ENCODE measurements at regions not wholly inside any gene's neighbourhood (a gene's known extent, or its start where the extent isn't known, plus 50 kb on each side); places are given as distances from the start of the nearest gene placed in this dataset.

DNA sequence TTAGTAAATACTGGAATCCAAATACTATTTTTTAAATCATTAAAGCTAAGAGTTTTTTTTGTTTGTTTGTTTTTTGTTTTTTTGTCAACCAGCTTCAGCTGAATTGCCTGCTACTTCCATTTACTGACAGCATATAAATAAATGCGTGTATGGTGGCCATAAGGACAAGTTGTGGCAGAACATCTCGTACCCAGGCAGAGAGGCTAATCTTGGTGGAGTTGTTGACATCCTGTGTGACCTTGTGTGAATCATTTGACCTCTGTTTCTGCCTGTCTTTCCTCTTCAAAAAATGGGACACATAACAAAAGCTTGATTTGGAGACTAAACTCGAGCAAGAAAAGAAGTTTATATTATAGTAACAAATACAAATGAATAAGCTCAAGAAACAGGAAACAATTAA lies 734.2 kb downstream of the MCTP2 start:
- H3K27me3 ChIP-seq (ENCODE audit: low read depth), result no peaks in the 10 kb centered on the region
- intact Hi-C loops (cut with micrococcal nuclease), result no loop called here

DNA sequence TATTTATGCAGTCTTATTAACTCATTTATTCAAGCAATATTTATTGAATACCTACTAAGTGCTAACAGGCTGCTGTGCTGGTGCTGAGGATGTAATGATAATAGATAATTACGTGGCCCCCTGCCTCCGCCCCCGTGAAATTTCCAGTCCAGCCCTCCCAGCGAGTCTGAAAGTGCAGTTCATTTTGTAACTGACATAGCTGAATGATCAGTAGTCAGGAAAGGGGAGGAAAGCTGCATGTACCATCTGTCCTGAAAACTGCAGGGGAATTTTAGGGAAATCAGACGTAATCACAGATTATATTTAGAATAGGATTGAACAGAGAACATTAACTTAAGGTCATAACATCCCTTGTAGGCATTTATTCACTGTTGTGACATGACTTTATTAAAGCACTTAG lies 736.8 kb downstream of the MCTP2 start:
- intact Hi-C loops (cut with micrococcal nuclease), result no loop called here
- DNase-seq, result no peak
- peaks cover 7% of the 10 kb centered on the region for H3K9me3 ChIP-seq (replicated peaks)
- no peaks in the 10 kb centered on the region for H3K4me1 ChIP-seq
- no peaks in the 10 kb centered on the region for H3K36me3 ChIP-seq
- H3K27me3 ChIP-seq (ENCODE audit: low read depth), result no peaks in the 10 kb centered on the region
- H3K27ac ChIP-seq (replicated peaks), result peak overlapping the region; percentile 61
- H3K4me3 ChIP-seq, result no peak overlapping the region
- no peak for TF ChIP-seq CTCF (IDR thresholded peaks at IDR 0.05; ENCODE audit: borderline replicate concordance)

More for the DNA sequence above, 734.2 kb downstream of the MCTP2 start:
- H3K36me3 ChIP-seq, result no peaks in the 10 kb centered on the region
- no peaks in the 10 kb centered on the region for H3K4me1 ChIP-seq
- no peak for DNase-seq
- TF ChIP-seq CTCF (IDR thresholded peaks at IDR 0.05; ENCODE audit: borderline replicate concordance), result no peak
- peak overlapping the region; percentile 61 for H3K27ac ChIP-seq (replicated peaks)
- H3K4me3 ChIP-seq, result no peak overlapping the region
- peaks cover 21% of the 10 kb centered on the region for H3K9me3 ChIP-seq (replicated peaks)

DNA sequence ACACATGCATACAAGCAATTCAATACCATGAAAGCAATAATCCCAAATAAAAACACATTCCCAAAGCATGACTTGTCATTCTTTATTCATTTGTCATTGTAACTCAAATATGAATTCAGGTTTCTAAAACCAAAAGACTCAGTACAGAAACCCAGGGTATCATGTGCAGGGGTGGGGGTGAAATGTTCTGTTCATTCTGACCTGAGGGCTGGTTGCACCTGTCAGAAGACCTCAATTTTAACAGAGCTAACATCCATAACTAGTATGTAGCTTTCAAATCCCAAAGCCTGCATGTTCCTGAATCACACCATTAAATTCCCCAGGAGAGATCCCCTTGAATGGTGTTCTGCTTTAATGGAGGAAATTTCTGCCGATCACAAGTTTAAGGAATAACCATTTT lies 738.7 kb downstream of the MCTP2 start:
- no peaks in the 10 kb centered on the region for H3K4me1 ChIP-seq
- DNase-seq, result no peak
- no peaks in the 10 kb centered on the region for H3K27me3 ChIP-seq (ENCODE audit: low read depth)
- no peak overlapping the region for H3K4me3 ChIP-seq
- H3K27ac ChIP-seq (replicated peaks), result no peak overlapping the region
- H3K9me3 ChIP-seq (replicated peaks), result no peaks in the 10 kb centered on the region
- TF ChIP-seq CTCF (IDR thresholded peaks at IDR 0.05; ENCODE audit: borderline replicate concordance), result no peak
- no peaks in the 10 kb centered on the region for H3K36me3 ChIP-seq
- intact Hi-C loops (cut with micrococcal nuclease), result no loop called here

GRCh38 chr15:94970802-94971201 lies 739.4 kb downstream of the MCTP2 start:
- intact Hi-C loops (cut with micrococcal nuclease), result no loop called here
- TF ChIP-seq CTCF (IDR thresholded peaks at IDR 0.05; ENCODE audit: borderline replicate concordance), result no peak
- Histone ChIP-seq H3K9me3 (replicated peaks) (no peaks in the 10 kb centered on the region), H3K4me1 (no peaks in the 10 kb centered on the region), H3K27ac (replicated peaks) (no peak overlapping the region), H3K36me3 (no peaks in the 10 kb centered on the region), H3K4me3 (no peak overlapping the region), H3K27me3 (ENCODE audit: low read depth) (no peaks in the 10 kb centered on the region)
- DNase-seq, result no peak

- Histone ChIP-seq H3K4me3 (no peak overlapping the region), H3K27ac (replicated peaks) (no peak overlapping the region), H3K27me3 (ENCODE audit: low read depth) (no peaks in the 10 kb centered on the region), H3K4me1 (no peaks in the 10 kb centered on the region), H3K36me3 (no peaks in the 10 kb centered on the region), H3K9me3 (replicated peaks) (no peaks in the 10 kb centered on the region)
- no peak for DNase-seq
- TF ChIP-seq CTCF (IDR thresholded peaks at IDR 0.05; ENCODE audit: borderline replicate concordance), result no peak
- intact Hi-C loops (cut with micrococcal nuclease), result no loop called here
Measured at GRCh38 chr15:94972314-94972713, 741.0 kb downstream of the MCTP2 start.

- TF ChIP-seq CTCF (IDR thresholded peaks at IDR 0.05; ENCODE audit: borderline replicate concordance), result no peak
- intact Hi-C loops (cut with micrococcal nuclease), result no loop called here
- peaks cover 34% of the 10 kb centered on the region for H3K9me3 ChIP-seq (replicated peaks)
- no peak overlapping the region for H3K4me3 ChIP-seq
- DNase-seq, result no peak
- H3K27ac ChIP-seq (replicated peaks), result no peak overlapping the region
- peaks cover 6% of the 10 kb centered on the region for H3K4me1 ChIP-seq
- H3K36me3 ChIP-seq, result no peaks in the 10 kb centered on the region
- no peaks in the 10 kb centered on the region for H3K27me3 ChIP-seq (ENCODE audit: low read depth)
Measured at GRCh38 chr15:94987085-94987484, 755.7 kb downstream of the MCTP2 start.

Measured in left ventricle myocardium inferior (tissue), 1 donor.